NCI-H187 treated with DMSO at 0.1 percent for 48 hours (cell line): ENCODE measurements at regions not wholly inside any gene's neighbourhood (a gene's known extent, or its start where the extent isn't known, plus 50 kb on each side); places are given as distances from the start of the nearest gene placed in this dataset.
"Not testable (repeated sequence)": the region's sequence is repeated elsewhere in the genome, so short reads cannot be mapped to it uniquely, and the experiment has no call there.

Source experiments
- DNase-seq: peaks from one replicate; lab custom pipeline; 2025; lab: John Stamatoyannopoulos, UW

DNA sequence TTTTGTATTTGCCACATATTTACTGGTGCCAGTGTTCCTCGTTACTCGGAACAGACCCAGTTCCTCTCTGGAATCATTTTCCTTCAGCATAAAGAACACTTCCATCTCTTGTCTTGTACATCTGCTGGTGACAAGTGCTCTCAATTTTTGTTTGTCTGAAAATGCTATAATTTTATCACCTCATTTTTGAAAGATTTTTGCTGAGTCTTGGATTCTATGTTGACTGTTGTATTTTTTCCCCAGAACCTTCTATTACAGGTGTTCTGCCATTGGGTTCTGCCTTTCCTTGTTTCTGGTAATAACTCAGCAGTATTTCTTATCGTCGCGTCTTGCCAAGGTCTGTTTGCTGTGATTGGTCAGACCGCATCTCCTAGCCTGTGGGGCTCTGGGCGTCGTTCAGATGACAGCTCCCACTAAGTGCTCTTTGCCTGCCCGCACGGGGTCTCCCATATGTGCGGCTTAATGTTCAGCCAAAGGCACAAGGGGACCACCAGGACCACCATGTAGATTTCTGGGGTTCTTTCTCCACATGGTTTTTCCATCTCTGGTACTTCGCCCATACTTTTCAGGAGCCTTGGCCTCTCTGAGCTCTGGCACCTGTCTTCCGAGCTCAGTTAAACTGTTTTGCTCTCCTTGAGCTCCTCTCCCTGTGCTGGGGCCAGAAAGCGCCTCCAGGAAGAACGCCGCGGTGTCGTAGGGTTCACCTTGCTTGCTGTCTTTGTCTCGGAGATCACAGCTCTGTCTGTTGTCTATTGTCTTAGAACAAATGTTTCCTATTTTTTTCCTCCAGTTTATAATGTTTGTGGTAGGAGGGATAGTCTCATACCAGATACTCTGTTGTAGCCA, 80.0 kb downstream of the METRNL start:
- no peak for DNase-seq

DNA sequence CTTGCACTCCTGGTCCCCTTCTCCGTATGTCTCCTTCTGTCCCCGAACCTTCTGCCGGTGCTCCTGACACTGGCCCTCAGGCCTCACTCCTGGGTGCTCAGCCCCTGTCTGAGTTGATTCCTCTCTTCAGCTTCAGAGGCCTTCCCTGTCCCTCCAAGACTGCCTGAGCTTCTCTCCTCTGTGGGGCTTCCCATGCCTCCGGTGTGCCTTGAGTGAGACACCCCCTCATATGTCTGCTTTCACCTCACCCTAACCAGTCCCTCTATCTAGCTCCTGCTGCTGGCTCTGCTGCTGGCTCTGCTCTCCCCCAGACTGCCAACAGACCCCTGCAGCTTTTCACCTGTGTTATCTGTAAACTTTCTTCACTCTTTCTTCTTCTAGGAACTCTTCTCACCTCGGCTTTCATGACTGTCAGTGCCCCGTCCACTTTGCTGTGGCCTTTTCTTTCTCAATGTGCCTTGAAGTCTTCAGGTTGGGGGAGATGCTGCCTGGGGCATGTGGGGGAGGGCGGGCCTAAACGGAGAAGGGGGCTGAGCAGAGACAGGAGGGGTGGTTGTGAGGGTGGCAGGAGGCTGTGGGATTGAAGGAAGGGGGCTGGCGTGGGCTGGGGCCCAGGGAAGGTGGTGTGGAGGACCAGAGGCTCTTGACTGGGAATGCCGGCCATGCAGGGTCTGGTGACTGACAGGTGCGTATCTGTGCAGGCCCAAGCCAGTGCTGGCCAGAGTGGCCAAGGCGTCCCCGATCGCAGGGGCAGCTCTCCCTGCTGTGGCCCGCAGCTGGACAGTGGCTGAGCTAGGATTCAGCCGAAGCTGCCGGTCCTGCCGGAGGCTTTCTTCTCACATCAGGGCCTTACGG, 81.3 kb downstream of the METRNL start:
- no peak for DNase-seq

DNA sequence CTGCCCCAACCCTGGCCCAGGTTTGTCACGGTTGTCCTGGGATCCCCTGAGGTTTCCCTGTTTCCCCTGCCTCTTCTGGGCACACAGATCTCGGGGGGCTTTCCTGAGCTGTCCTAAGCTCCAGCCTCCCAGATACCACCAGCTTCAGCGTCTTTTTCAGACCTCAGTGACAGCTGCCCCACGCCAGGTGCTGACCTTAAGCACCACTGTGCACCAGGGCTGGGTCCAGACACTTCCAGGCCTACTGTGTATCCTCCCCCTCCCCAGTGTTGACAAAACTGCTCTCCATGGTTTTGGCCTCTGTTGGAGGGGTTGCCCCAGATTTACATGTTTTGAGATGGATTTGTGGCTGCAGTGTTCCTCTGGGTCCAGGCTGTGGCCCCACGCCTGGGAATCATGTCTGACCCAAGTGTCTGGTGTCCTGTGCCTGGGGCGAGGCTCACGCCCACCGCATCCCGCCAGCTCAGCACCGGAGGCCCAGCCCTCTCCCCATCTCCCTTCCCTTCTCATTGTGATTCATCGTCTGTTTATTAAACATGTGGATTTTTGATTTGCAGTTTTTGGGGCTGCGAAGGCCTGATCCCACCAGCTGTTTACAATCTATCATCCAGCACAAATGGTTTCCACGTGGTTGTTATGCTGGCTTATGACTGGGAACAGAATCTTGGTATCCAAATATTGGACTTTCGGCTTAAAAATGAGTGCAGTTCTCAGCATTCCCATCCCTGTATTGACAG, 82.1 kb downstream of the METRNL start:
- no peak for DNase-seq

DNA sequence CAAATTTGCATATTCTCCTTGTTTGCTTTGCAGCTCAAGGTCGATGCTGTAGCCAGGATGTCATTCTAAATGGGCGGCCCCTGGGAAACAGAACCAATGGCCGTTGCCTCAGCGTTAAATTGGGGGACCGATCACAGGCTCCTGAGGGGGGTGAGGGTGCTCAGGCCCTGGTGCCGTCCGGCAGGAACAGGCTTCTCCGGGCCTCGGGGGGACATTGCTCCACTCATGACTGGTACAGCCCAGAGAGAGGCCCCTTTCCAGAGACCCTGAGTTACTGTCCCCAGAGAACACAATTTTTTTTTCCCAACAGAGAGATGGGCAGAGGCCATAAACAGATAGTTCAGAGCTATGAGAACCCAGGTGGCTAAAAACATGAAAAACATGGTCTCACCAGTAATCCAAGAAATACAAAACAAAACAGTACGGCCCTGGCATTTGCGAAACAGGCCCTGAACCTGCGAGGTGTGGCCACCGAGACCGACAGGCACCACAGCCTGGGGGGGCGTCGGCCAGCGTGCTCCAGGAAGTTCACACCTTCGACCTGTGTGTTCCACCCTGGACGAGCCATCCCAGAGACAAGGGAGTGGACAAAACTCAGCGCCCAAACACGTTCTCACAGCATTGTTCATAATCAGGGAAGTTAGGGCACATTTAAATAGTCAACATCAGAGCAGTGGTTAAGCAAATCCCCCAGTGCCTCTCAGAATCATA, 82.8 kb downstream of the METRNL start:
- DNase-seq, result no peak

DNA sequence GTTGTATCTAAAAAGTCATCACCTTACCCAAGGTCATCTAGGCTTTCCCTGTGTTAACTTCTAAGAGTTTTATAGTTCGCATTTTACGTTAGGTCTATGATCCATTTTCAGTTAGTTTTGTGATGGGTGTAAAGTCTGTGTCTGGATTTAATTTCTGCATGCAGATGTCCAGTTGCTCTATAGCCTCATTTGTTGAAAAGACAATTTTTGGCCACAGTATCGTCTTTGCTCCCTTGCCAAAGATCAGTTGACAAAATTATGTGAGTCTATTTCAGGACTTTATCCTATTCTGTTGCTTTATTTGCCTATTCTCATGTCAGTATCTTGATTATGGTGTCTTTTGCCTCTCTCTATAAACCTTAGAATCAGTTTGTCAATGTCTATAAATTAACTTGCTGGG, 85.1 kb downstream of the METRNL start:
- DNase-seq, result no peak

DNA sequence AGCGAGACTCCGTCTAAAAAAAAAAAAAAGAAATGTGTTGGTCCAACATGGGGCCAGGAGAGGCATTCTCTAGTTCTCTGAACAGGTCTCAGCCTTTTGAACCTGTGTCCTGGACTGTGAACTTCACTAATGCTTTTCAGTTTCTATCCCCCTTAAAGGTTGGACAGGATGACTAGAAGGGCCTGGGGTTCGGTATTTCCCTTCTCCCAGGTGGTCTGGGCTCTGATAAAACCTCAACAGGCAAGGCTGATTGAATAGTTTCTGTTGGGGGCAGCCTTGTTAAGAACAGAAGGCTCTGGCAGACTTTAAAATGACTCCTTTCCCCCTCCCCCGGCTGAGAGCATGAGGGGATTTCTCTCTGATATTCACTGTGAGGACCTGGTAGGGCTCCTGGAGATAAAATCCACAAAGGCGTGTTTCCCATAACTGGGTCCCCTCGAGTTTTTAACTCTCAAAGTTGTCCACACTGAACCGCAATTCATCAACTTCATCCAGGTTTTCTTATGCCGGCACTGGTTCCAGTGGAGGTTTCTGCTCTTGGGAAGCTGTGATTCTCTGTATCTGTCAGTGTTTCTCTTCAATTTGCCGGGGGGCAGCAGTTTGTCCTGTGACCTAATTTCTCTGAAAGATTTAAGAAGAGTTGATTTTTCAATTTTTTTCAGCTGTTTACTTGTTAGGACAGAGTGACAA, 91.3 kb downstream of the METRNL start:
- DNase-seq, result no peak

DNA sequence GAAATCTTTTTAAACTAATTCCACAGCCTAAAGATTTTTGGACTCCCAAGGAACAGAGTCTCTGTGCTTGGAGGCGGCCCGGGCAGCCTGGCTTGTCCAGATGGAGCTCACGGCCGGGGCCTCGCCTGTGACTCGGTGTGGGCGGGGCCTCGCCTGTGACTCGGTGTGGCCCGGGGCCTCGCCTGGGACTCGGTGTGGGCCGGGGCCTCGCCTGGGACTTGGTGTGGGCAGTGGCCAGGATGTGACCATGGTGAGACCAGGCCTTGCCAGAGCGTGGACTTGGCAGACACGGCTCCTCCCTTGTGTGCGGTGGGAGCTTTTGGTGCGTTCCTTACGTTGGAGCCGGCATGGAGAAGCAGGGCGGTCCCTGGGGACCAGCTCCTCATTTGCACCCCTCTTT, 92.3 kb downstream of the METRNL start:
- DNase-seq, result no peak

DNA sequence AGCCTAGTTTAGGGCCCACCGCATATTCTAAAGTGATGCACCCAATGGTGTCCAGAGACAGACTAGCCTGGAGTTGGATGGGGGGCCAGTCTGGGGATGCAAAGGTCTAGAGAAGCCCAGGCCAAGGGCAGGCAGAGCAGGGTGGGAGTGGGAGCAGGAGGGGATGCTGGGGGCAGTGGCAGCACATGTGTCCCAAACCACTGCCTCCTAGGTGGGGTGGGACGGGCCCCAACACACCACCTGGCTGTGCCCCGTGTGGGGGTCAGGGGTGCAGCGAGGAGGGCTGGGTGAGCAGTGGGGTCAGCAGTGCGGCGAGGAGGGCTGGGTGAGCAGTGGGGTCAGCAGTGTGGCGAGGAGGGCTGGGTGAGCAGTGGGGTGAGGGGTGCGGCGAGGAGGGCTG, 92.7 kb downstream of the METRNL start:
- DNase-seq, result not testable (repeated sequence)

DNA sequence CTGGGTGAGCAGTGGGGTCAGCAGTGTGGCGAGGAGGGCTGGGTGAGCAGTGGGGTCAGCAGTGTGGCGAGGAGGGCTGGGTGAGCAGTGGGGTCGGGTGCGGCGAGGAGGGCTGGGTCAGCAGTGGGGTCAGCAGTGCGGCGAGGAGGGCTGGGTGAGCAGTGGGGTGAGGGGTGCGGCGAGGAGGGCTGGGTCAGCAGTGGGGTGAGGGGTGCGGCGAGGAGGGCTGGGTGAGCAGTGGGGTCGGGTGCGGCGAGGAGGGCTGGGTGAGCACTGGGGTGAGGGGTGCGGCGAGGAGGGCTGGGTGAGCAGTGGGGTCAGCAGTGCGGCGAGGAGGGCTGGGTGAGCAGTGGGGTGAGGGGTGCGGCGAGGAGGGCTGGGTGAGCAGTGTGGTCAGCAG, 93.2 kb downstream of the METRNL start:
- DNase-seq, result not testable (repeated sequence)

DNA sequence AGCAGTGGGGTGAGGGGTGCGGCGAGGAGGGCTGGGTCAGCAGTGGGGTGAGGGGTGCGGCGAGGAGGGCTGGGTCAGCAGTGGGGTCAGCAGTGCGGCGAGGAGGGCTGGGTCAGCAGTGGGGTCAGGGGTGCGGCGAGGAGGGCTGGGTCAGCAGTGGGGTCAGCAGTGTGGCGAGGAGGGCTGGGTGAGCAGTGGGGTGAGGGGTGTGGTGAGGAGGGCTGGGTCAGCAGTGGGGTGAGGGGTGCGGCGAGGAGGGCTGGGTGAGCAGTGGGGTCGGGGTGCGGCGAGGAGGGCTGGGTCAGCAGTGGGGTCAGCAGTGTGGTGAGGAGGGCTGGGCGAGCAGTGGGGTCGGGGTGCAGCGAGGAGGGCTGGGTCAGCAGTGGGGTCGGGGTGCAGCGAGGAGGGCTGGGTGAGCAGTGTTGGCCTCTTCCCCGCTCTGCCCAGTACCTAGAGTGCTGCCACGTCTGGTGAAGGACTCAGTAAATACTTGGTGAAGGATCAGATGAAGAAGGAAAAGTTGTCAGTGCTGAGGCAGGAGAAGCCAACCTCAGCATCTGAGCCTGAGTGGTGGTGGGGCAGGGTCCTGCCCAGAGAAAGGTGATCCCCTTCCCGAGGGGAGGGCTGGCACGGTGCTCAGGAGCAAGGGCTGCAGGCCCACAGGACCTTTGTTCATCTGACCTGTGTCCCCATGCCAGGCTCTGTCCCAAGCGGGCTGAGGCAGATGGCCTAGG, 93.9 kb downstream of the METRNL start:
- DNase-seq, result not testable (repeated sequence)

DNA sequence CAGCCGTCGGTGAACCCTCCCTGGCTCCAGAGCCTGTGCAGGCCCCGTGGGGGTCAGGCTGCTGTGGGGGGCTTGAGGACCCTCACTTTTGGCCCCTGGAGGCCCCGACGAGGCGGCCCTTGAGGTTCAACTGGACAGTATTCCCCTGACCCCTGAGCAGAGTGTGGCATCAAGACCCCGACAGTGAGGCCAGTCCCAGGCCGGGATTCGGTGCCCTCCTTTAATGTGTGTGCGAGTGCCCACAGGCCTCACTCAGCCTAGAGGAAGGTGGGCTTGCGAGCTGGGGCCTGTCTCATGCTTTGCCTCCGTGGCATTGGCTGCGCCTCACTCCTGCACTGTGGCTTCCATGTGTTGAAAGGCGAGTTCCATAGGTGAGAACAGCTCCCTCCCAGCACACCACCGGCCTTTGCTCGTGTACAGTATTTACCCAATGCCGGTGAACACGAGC, 94.5 kb downstream of the METRNL start:
- DNase-seq, result no peak

DNA sequence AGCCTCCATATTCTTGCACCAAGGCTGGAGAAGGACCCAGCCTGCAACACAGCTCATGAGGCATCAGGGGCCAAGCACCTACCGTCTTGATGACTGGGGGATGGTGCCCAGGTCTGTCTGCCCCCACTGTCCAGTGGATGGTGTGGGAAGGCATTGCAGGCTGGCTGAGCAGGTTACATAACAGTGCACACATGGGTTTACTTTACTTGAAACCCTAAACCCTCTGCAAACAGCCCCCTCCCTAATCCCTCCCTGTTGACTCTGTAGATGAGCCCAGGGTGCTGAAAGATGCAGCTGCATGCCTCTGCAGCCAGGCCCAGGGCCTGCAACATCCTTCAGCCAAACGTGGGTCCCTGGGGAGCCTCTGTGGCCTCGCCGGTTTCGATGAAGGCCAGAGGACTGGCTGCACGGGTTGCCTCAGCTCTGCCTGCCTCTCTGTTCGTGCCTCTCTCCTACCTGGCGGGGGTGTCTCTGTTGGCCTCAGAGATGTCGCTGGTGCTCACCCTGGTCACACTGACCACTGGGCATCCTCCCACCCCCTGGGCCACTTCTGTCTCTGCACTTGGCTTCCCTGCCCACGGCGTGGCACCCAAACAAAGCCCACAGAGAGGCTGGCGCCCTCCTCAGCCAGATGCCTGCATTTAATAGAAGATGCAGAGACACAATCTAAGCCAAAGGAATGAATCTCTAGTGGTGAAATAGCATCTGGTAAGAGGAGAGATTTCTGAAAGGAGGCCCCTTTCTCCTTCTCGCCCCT, 95.1 kb downstream of the METRNL start:
- DNase-seq, result no peak

DNA sequence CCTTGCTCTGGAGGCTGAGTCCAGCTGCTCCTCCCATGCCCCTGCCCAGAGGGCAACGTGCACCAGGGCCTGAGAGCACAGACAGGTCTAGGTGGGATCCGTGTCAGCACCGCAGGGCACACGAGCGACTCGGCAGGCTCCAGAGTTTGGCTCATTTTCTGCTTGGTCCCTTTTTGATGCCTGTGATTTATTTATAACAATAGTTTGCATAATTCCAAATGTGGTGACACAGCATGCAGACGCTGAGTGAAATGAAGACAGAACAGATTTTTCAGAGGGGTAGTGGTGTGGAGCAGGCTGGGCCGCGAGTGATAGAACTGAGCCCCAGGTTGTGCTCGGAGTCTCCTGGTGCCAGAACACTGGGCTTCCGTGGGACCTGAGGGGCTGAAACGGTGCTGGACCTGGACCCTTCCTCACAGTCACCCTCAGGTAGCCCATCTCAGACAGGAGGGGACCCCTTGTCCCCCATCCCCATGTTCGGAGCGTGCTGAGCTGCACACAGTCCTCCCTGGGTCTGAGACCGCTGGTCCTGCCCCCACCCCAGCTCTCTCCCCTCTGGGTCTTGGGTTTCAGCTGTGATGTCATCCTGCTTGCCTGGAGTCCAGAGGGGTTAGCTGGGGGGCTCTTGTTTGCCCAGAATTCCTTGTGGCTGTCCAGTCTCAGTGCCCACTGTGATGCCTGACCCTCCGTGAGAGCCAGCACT, 95.9 kb downstream of the METRNL start:
- DNase-seq, result no peak

DNA sequence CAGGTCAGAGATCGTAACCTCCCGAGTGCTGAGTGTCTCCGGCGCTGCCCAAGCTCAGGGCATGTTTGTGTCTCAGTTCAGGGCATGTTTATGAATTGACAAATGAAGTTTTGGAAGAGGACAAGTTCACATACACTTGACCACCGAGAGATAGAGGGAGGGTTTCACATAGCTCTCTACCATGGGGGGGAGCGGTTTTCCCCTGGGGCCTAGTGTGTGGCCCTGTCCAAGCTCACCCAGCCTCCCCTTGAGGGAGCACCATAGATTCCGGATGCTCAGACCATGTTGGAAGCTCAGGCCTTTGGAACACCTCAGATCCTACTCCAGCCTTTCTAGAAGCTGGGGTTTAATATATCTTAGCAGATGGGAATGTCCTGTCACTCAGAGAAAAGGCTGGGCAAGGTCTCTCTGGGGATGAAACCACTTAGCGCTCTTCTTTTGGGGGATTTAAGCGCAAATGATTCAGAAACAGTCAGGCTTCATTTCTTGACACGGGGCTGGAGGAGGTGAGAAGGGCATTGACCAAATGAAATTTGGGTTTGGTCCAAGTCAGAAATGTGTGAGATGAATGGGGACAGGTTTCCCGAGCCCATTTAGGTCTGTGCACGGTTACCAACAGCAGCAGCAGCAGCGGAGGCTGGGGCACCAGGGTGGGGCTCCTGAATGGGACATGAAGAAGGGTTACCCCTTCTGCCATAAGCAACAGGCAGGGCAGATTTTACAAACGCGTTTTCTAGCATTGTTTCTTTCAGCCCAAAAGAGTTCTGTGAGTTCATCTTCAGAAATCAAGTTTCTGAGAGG, 96.6 kb downstream of the METRNL start:
- DNase-seq, result no peak

DNA sequence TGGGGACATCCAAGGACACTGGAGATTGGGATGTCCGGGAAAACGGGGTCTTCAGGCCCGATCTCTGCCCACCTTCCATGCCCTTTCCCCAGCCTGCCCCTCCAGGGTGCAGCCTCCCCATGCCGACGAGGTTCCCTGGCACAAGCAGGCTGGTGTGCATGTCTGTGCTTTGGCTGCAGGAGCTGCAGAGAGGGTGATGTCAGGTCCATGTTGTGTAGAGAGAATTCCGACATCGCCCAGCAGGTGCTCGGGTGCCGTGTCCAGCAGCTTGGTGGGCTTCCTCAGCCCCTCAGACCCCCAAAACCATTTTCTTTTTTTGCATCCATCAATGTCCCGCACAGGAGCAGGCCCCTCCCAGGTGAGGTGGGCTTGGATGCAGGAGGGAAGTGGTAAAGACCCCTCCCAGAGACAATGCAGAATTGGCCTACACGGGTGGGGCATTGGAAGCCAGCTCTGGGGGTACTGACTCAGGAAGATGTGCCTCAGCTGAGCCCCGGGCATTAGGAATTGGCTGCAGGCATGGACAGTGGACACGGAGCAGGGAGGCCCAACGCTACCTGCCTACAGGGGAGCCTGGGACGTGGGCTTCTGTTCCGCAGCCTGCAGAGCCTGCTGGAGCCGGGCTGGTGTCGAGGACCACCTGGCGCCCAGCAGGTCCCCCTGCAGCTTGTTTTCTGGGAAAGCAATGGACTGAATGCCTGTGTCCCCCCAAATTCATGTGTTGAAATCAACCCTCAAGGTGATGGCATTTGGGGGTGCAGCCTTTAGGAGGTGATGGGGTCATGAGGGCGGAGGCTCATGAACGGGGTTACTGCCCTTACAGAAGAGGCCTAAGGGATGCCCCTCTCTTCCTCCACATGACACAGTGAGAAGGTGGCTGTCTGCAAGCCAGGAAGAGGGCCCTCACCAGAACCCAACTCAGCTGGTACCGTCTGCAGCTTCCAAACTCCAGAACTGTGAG, 97.5 kb downstream of the METRNL start:
- no peak for DNase-seq

DNA sequence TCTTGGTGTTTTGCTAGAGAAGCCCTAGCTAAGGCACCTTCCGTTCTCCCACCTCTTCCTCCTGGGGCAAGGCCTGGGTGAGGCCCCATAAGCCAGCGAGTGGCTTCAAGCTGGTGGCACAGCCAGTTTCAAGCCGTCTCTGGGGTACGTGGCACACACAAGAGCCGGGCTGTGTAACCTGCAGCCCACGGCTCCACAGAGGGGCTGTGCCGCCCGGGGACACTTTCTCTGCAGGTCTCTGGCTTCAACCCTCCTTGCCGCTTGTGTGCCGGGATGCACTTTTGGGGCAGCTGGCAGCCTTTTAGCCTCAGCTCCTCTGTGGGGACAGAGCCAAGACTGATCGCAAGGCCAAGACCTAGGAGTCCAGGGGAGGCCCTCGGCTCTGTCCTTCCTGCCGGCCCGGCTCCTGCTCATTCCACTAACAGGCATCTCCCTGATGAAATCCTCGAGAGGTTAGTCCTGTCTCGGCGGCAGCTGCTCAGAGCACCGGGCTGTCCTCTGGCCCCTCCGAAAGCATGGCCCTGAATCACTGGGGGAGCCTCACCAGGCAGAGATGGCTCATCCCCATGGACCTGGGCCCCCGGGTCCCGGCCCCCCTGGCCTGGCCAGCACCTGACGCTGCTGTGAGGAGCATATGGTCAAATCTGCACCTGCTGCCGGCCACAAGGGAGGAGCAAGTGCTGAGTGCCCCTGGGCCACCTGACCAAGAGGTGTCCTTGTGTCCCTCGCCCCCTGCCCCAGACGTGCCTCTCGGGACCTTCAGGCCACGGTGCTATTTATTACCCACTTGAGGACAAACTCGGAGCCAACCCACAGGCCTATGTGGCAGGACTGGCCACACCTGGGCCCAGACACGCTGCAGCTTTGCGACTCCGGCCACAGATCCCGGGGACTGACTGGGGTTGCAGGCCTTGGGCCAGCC, 98.5 kb downstream of the METRNL start:
- no peak for DNase-seq
